NCI-H1092 (cell line): ENCODE measurements at regions not wholly inside any gene's neighbourhood (a gene's known extent, or its start where the extent isn't known, plus 50 kb on each side); places are given as distances from the start of the nearest gene placed in this dataset.

Source experiments
- DNase-seq: peaks from one replicate; lab custom pipeline; 2025; lab: John Stamatoyannopoulos, UW

- DNase-seq: no peak
Observed at GRCh38 chr15:69892351-69892750, 205.4 kb downstream of the TLE3 start.

GRCh38 chr15:69893086-69893485 lies 204.6 kb downstream of the TLE3 start:
- no peak for DNase-seq

GRCh38 chr15:69893863-69894262 lies 203.9 kb downstream of the TLE3 start:
- DNase-seq: no peak

- no peak for DNase-seq
Observed at GRCh38 chr15:69895202-69895601, 202.5 kb downstream of the TLE3 start.

GRCh38 chr15:69896606-69897005 lies 201.1 kb downstream of the TLE3 start:
- DNase-seq: no peak

GRCh38 chr15:69897061-69897460 lies 200.7 kb downstream of the TLE3 start:
- DNase-seq: no peak

- DNase-seq: no peak
Observed at GRCh38 chr15:69897471-69898237, 200.1 kb downstream of the TLE3 start.

GRCh38 chr15:69898243-69898642 lies 199.5 kb downstream of the TLE3 start:
- no peak for DNase-seq

- DNase-seq: no peak
Observed at GRCh38 chr15:69902414-69903062, 195.2 kb downstream of the TLE3 start.

GRCh38 chr15:69903470-69904469 lies 193.9 kb downstream of the TLE3 start:
- no peak for DNase-seq

GRCh38 chr15:69906256-69907185 lies 191.2 kb downstream of the TLE3 start:
- DNase-seq: no peak

GRCh38 chr15:69908060-69908459 lies 189.7 kb downstream of the TLE3 start:
- no peak for DNase-seq

- DNase-seq: no peak
Observed at GRCh38 chr15:69908590-69909420, 188.9 kb downstream of the TLE3 start.

- DNase-seq: no peak
Observed at GRCh38 chr15:69909719-69910444, 187.8 kb downstream of the TLE3 start.

GRCh38 chr15:69910514-69910913 lies 187.2 kb downstream of the TLE3 start:
- no peak for DNase-seq

GRCh38 chr15:69912116-69912515 lies 185.6 kb downstream of the TLE3 start:
- DNase-seq: no peak

GRCh38 chr15:69914040-69914439 lies 183.7 kb downstream of the TLE3 start:
- DNase-seq: no peak

- DNase-seq: no peak
Observed at GRCh38 chr15:69914960-69915359, 182.8 kb downstream of the TLE3 start.

- no peak for DNase-seq
Observed at GRCh38 chr15:69916169-69916785, 181.4 kb downstream of the TLE3 start.
